ENCODE measurements at regions not wholly inside any gene's neighbourhood (a gene's known extent, or its start where the extent isn't known, plus 50 kb on each side); places are given as distances from the start of the nearest gene placed in this dataset.

- H3K36me3 ChIP-seq = no peaks in the 10 kb centered on the region
- H3K27ac ChIP-seq = no peak overlapping the region
- no peaks in the 10 kb centered on the region for H3K4me1 ChIP-seq
- no peaks in the 10 kb centered on the region for H3K27me3 ChIP-seq
- intact Hi-C loops (cut with DNase I; ENCODE audit: low total_unique reads) = no loop called here
- no peak for TF ChIP-seq CTCF (IDR thresholded peaks at IDR 0.05)
- no peak for TF ChIP-seq POLR2A (IDR thresholded peaks at IDR 0.05)
- TF ChIP-seq POLR2AphosphoS5 (IDR thresholded peaks at IDR 0.05) = no peak
- H3K9me3 ChIP-seq = no peaks in the 10 kb centered on the region
- DNase-seq (ENCODE audit: low spot score in 2 of 2) = no peak
- H3K4me3 ChIP-seq = no peak overlapping the region
Observed at GRCh38 chr12:18939051-18939450, 190.5 kb upstream of the PLEKHA5 start.

- H3K4me3 ChIP-seq = no peak overlapping the region
- intact Hi-C loops (cut with DNase I; ENCODE audit: low total_unique reads) = no loop called here
Observed at GRCh38 chr12:18942669-18943068, 186.9 kb upstream of the PLEKHA5 start.

GRCh38 chr12:18943200-18943599 is 186.3 kb upstream of the PLEKHA5 start:
- H3K27ac ChIP-seq = no peak overlapping the region
- H3K4me3 ChIP-seq = no peak overlapping the region
- no peaks in the 10 kb centered on the region for H3K9me3 ChIP-seq
- intact Hi-C loops (cut with DNase I; ENCODE audit: low total_unique reads) = no loop called here
- no peak for TF ChIP-seq POLR2A (IDR thresholded peaks at IDR 0.05)
- no peak for TF ChIP-seq POLR2AphosphoS5 (IDR thresholded peaks at IDR 0.05)
- TF ChIP-seq CTCF (IDR thresholded peaks at IDR 0.05) = no peak
- H3K4me1 ChIP-seq = no peaks in the 10 kb centered on the region
- no peak for DNase-seq (ENCODE audit: low spot score in 2 of 2)
- H3K27me3 ChIP-seq = no peaks in the 10 kb centered on the region
- no peaks in the 10 kb centered on the region for H3K36me3 ChIP-seq

More at GRCh38 chr12:18942669-18943068, 186.9 kb upstream of the PLEKHA5 start:
- DNase-seq (ENCODE audit: low spot score in 2 of 2) = no peak
- TF ChIP-seq POLR2A (IDR thresholded peaks at IDR 0.05) (no peak), POLR2AphosphoS5 (IDR thresholded peaks at IDR 0.05) (no peak), CTCF (IDR thresholded peaks at IDR 0.05) (no peak)
- no peak overlapping the region for H3K27ac ChIP-seq
- no peaks in the 10 kb centered on the region for H3K36me3 ChIP-seq
- H3K27me3 ChIP-seq = no peaks in the 10 kb centered on the region
- no peaks in the 10 kb centered on the region for H3K4me1 ChIP-seq
- no peaks in the 10 kb centered on the region for H3K9me3 ChIP-seq

- no peak for TF ChIP-seq CTCF (IDR thresholded peaks at IDR 0.05)
- no peak for TF ChIP-seq POLR2A (IDR thresholded peaks at IDR 0.05)
- no peak for TF ChIP-seq POLR2AphosphoS5 (IDR thresholded peaks at IDR 0.05)
- intact Hi-C loops (cut with DNase I; ENCODE audit: low total_unique reads) = loop anchor here (2.0 kb wide), 1 partner anchor 29 kb away; no protein-coding TSS in a partner anchor
- no peaks in the 10 kb centered on the region for H3K9me3 ChIP-seq
- DNase-seq (ENCODE audit: low spot score in 2 of 2) = no peak
- no peak overlapping the region for H3K4me3 ChIP-seq
- H3K36me3 ChIP-seq = no peaks in the 10 kb centered on the region
- no peaks in the 10 kb centered on the region for H3K4me1 ChIP-seq
- H3K27ac ChIP-seq = no peak overlapping the region
- H3K27me3 ChIP-seq = no peaks in the 10 kb centered on the region
Observed at GRCh38 chr12:18946106-18946505, 183.4 kb upstream of the PLEKHA5 start.

GRCh38 chr12:18951218-18951617 is 178.3 kb upstream of the PLEKHA5 start:
- no peaks in the 10 kb centered on the region for H3K9me3 ChIP-seq
- DNase-seq (ENCODE audit: low spot score in 2 of 2) = no peak
- H3K27ac ChIP-seq = no peak overlapping the region
- H3K36me3 ChIP-seq = no peaks in the 10 kb centered on the region
- H3K27me3 ChIP-seq = no peaks in the 10 kb centered on the region
- no peak overlapping the region for H3K4me3 ChIP-seq
- H3K4me1 ChIP-seq = no peaks in the 10 kb centered on the region
- intact Hi-C loops (cut with DNase I; ENCODE audit: low total_unique reads) = no loop called here
- TF ChIP-seq POLR2A (IDR thresholded peaks at IDR 0.05) = no peak
- TF ChIP-seq POLR2AphosphoS5 (IDR thresholded peaks at IDR 0.05) = no peak
- no peak for TF ChIP-seq CTCF (IDR thresholded peaks at IDR 0.05)
